ELF-1 (cell line): ENCODE measurements at regions not wholly inside any gene's neighbourhood (a gene's known extent, or its start where the extent isn't known, plus 50 kb on each side); places are given as distances from the start of the nearest gene placed in this dataset.
A peak's percentile ranks its signal among the peaks of the same experiment; 100 is the strongest.

Experiments used
- DNase-seq: peaks from one replicate; pipeline ENCODE4 v3.0.0-alpha.2; 2016; ENCODE audit warnings: low read depth, low spot score

- DNase-seq, result peak; percentile 6
Observed at GRCh38 chr19:20858218-20858617, 64.8 kb upstream of the ZNF85 start.

GRCh38 chr19:20858861-20859260 is 64.2 kb upstream of the ZNF85 start:
- DNase-seq, result peak; percentile 5

GRCh38 chr19:20860339-20860738 is 62.7 kb upstream of the ZNF85 start:
- no peak for DNase-seq

GRCh38 chr19:20863176-20863575 is 59.9 kb upstream of the ZNF85 start:
- no peak for DNase-seq
